Activated T-cell treated with anti-CD3 and anti-CD28 coated beads, Interleukin-2, amount 50 U/mL, for 72 hours (primary cell): ENCODE measurements at regions not wholly inside any gene's neighbourhood (a gene's known extent, or its start where the extent isn't known, plus 50 kb on each side); places are given as distances from the start of the nearest gene placed in this dataset.
"Not testable (repeated sequence)": the region's sequence is repeated elsewhere in the genome, so short reads cannot be mapped to it uniquely, and the experiment has no call there.

Source experiments
- ATAC-seq, 2 donors: fragments of 150-1000 bp; cut with Tn5 transposase; replicated peaks in 1 of 2; 2 replicates each; pipeline ENCODE4 v1.10.0; 2021; ENCODE audit warnings: moderate library complexity in 2 of 2, mild to moderate bottlenecking in 1 of 2
- DNase-seq, 2 donors: peaks; one replicate each; pipeline ENCODE4 v3.0.0; 2021 to 2022; ENCODE audit warnings: mixed read lengths in 1 of 2
- H3K27ac Mint-ChIP-seq: one replicate; pipeline ENCODE4 v1.8.0; 2022; ENCODE audit warnings: mild to moderate bottlenecking, moderate library complexity, mixed read lengths
- H3K27me3 Mint-ChIP-seq: one replicate; pipeline ENCODE4 v1.8.0; 2022; ENCODE audit warnings: low read depth, mixed read lengths
- H3K36me3 Mint-ChIP-seq, 2 donors: one replicate each; pipeline ENCODE4 v1.8.0; 2022; ENCODE audit warnings: mixed read lengths in 2 of 2, mild to moderate bottlenecking in 1 of 2; ENCODE audit not compliant: insufficient read depth in 2 of 2
- H3K4me1 Mint-ChIP-seq: one replicate; pipeline ENCODE4 v1.8.0; 2022; ENCODE audit warnings: low read depth, mixed read lengths
- H3K4me3 Mint-ChIP-seq, 2 donors: one replicate each; pipeline ENCODE4 v1.8.0; 2022; ENCODE audit warnings: mild to moderate bottlenecking in 2 of 2, mixed read lengths in 2 of 2, moderate library complexity in 2 of 2
- H3K9me3 Mint-ChIP-seq, 2 donors: one replicate each; pipeline ENCODE4 v1.8.0; 2022; ENCODE audit warnings: mixed read lengths in 2 of 2

GRCh38 chr11:121376130-121376529, 76.0 kb upstream of the SORL1 start:
- no peak overlapping the region for H3K27ac Mint-ChIP-seq
- peaks cover 71% of the 10 kb centered on the region for H3K4me1 Mint-ChIP-seq
- H3K27me3 Mint-ChIP-seq: no peaks in the 10 kb centered on the region
- ATAC-seq (no peak), DNase-seq (no peak)
- peaks cover 1 to 5% of the 10 kb centered on the region in 2 donors for H3K36me3 Mint-ChIP-seq
- H3K9me3 Mint-ChIP-seq: peaks cover 2 to 4% of the 10 kb centered on the region in 2 donors
- H3K4me3 Mint-ChIP-seq: no peak overlapping the region

DNA sequence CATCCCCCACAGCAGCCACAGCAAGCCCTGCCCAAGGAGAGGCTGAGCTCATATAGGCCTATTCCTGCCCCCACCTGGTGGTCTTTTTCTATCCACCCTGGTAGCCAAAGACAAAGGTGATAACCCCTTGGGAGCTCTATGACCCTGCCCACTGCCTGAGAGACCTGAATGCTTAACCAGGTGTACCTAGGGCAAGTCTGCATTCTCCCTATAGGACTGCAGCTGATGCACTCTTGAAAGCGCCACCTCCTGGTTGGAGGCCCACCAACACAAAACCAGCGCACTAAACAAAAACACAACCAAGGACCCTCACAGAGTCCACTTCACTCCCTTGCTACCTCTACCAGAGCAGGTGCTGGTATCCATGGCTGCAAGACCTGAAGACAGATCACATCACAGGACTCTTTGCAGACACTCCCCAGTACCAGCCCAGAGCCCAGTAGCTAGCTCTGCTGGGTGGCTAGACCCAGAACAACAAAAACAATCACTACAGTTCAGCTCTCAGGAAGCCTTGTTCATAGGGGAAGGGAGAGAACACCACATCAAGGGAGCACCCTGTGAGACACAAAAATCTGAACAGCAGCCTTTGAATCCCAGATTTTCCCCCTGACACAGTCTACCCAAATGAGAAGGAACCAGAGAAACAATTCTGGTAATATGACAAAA, 72.8 kb upstream of the SORL1 start:
- H3K4me1 Mint-ChIP-seq: peaks cover 46% of the 10 kb centered on the region
- ATAC-seq, H3K27me3 Mint-ChIP-seq, H3K4me3 Mint-ChIP-seq, DNase-seq, H3K36me3 Mint-ChIP-seq, H3K27ac Mint-ChIP-seq, H3K9me3 Mint-ChIP-seq: not testable (repeated sequence)

- no peaks in the 10 kb centered on the region for H3K36me3 Mint-ChIP-seq
- H3K27ac Mint-ChIP-seq: no peak overlapping the region
- ATAC-seq: no peak
- H3K4me3 Mint-ChIP-seq: no peak overlapping the region
- H3K9me3 Mint-ChIP-seq: peaks cover 0 to 1% of the 10 kb centered on the region in 2 donors
- no peak for DNase-seq
- peaks cover 16% of the 10 kb centered on the region for H3K4me1 Mint-ChIP-seq
- H3K27me3 Mint-ChIP-seq: no peaks in the 10 kb centered on the region
Observed at GRCh38 chr11:121383716-121384115, 68.4 kb upstream of the SORL1 start.

DNA sequence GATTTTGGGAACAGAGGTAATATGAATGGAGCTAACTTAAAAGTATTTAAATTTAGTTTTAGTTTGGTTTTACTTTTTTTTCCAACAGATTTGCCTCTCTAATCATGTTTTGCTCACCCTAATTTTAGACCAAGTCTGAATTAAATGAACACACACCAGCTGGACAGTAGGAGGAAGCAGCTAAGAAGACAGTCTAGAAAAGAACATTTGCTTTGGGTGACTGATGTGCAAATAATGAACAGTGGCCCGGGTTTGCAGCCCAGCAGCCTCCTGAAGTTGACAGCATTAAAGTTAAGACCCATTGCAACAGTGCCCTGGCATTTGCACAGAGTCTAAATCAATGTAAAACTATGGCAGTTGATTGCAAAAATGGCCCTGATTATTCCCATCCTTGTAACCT, 66.4 kb upstream of the SORL1 start:
- Mint-ChIP-seq H3K36me3 (no peaks in the 10 kb centered on the region), H3K27me3 (no peaks in the 10 kb centered on the region), H3K9me3 (peaks cover 0 to 1% of the 10 kb centered on the region in 2 donors), H3K4me3 (no peak overlapping the region), H3K4me1 (no peaks in the 10 kb centered on the region), H3K27ac (no peak overlapping the region)
- ATAC-seq (no peak), DNase-seq (no peak)
